ENCODE measurements at regions not wholly inside any gene's neighbourhood (a gene's known extent, or its start where the extent isn't known, plus 50 kb on each side); places are given as distances from the start of the nearest gene placed in this dataset.

DNA sequence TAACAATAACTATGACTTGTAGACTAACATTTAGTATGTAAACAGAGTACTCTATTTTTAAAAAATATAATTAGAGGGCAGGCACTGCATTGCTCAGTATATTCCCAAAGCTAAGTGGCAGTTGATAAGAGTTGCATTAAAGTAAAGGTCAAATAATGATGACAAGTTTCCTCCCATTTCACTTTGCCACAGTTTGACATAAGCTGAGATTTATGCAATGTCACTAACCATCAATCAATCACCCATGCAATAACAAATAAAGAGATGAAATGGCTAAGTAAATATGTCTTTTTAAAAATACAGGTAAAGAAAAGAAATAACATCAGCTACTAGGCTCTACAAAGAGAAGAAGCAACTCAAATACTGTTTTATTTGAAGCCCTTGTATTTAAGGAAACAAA, 673.4 kb downstream of the PCDH18 start:
- TF ChIP-seq, protein P1, sequence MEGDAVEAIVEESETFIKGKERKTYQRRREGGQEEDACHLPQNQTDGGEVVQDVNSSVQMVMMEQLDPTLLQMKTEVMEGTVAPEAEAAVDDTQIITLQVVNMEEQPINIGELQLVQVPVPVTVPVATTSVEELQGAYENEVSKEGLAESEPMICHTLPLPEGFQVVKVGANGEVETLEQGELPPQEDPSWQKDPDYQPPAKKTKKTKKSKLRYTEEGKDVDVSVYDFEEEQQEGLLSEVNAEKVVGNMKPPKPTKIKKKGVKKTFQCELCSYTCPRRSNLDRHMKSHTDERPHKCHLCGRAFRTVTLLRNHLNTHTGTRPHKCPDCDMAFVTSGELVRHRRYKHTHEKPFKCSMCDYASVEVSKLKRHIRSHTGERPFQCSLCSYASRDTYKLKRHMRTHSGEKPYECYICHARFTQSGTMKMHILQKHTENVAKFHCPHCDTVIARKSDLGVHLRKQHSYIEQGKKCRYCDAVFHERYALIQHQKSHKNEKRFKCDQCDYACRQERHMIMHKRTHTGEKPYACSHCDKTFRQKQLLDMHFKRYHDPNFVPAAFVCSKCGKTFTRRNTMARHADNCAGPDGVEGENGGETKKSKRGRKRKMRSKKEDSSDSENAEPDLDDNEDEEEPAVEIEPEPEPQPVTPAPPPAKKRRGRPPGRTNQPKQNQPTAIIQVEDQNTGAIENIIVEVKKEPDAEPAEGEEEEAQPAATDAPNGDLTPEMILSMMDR (IDR thresholded peaks at IDR 0.05), result no peak
- no peak for TF ChIP-seq POLR2A (IDR thresholded peaks at IDR 0.05)
